ENCODE measurements at regions not wholly inside any gene's neighbourhood (a gene's known extent, or its start where the extent isn't known, plus 50 kb on each side); places are given as distances from the start of the nearest gene placed in this dataset.
A peak's percentile ranks its signal among the peaks of the same experiment; 100 is the strongest.

GRCh38 chr10:4658777-4659176 lies 167.2 kb upstream of the AKR1E2 start:
- Histone ChIP-seq H3K4me3 (no peak overlapping the region), H3K4me1 (ENCODE audit: insufficient read depth) (peaks cover 15% of the 10 kb centered on the region), H3K27me3 (no peaks in the 10 kb centered on the region), H3K27ac (no peak overlapping the region), H3K9me3 (no peaks in the 10 kb centered on the region), H3K36me3 (no peaks in the 10 kb centered on the region)
- TF ChIP-seq EP300 (IDR thresholded peaks at IDR 0.05) (no peak), POLR2A (IDR thresholded peaks at IDR 0.05) (no peak), CTCF (IDR thresholded peaks at IDR 0.05) (no peak)
- no peak for DNase-seq
- intact Hi-C loops (cut with DNase I): loop anchor here (1.0 to 10.0 kb wide), 5 partner anchors 53 to 1424 kb away; partner anchors contain the start of gene KLF6 (in 1 of the 4)
- 82 to 90% (median 85%) methylated on average over 8 of the region's 8 CpGs for WGBS, 3 donors

GRCh38 chr10:4656576-4657194 lies 169.3 kb upstream of the AKR1E2 start:
- H3K4me3 ChIP-seq: no peak overlapping the region
- WGBS, 3 donors: 14 to 18% (median 16%) methylated on average over 7 of the region's 7 CpGs
- peaks cover 1% of the 10 kb centered on the region for H3K4me1 ChIP-seq (ENCODE audit: insufficient read depth)
- no peak for TF ChIP-seq EP300 (IDR thresholded peaks at IDR 0.05)
- TF ChIP-seq CTCF (IDR thresholded peaks at IDR 0.05): peak; percentile 70 to 80 (median 79)
- peak; percentile 26 to 56 (median 39) for DNase-seq
- H3K27me3 ChIP-seq: no peaks in the 10 kb centered on the region
- intact Hi-C loops (cut with DNase I): loop anchor here (5.0 to 10.0 kb wide), 4 partner anchors 872 to 1422 kb away; partner anchors contain the start of gene KLF6 (in 1 of the 4)
- no peak overlapping the region for H3K27ac ChIP-seq
- no peaks in the 10 kb centered on the region for H3K9me3 ChIP-seq
- no peaks in the 10 kb centered on the region for H3K36me3 ChIP-seq

- Histone ChIP-seq H3K27me3 (no peaks in the 10 kb centered on the region), H3K36me3 (no peaks in the 10 kb centered on the region), H3K27ac (no peak overlapping the region), H3K9me3 (no peaks in the 10 kb centered on the region), H3K4me3 (no peak overlapping the region), H3K4me1 (ENCODE audit: insufficient read depth) (no peaks in the 10 kb centered on the region)
- no peak for DNase-seq
- TF ChIP-seq EP300 (IDR thresholded peaks at IDR 0.05): no peak
- no peak for TF ChIP-seq POLR2A (IDR thresholded peaks at IDR 0.05)
- no peak for TF ChIP-seq CTCF (IDR thresholded peaks at IDR 0.05)
- WGBS, 3 donors: 77 to 90% (median 88%) methylated on average over 5 of the region's 5 CpGs
- intact Hi-C loops (cut with DNase I): loop anchor here (5.0 to 10.0 kb wide), 4 partner anchors 871 to 1421 kb away; partner anchors contain the start of gene KLF6 (in 1 of the 4)
Measured at GRCh38 chr10:4655879-4656278, 170.1 kb upstream of the AKR1E2 start.

GRCh38 chr10:4655406-4655805 lies 170.6 kb upstream of the AKR1E2 start:
- H3K4me3 ChIP-seq: no peak overlapping the region
- DNase-seq: no peak
- TF ChIP-seq POLR2A (IDR thresholded peaks at IDR 0.05) (no peak), CTCF (IDR thresholded peaks at IDR 0.05) (no peak), EP300 (IDR thresholded peaks at IDR 0.05) (no peak)
- intact Hi-C loops (cut with DNase I): loop anchor here (5.0 to 10.0 kb wide), 4 partner anchors 871 to 1421 kb away; partner anchors contain the start of gene KLF6 (in 1 of the 4)
- no peaks in the 10 kb centered on the region for H3K36me3 ChIP-seq
- no peaks in the 10 kb centered on the region for H3K27me3 ChIP-seq
- H3K9me3 ChIP-seq: no peaks in the 10 kb centered on the region
- peaks cover 2% of the 10 kb centered on the region for H3K4me1 ChIP-seq (ENCODE audit: insufficient read depth)
- 94 to 97% (median 94%) methylated on average over 3 of the region's 3 CpGs for WGBS, 3 donors
- H3K27ac ChIP-seq: no peak overlapping the region
